Upper lobe of right lung (tissue), 1 donor: ENCODE measurements at regions not wholly inside any gene's neighbourhood (a gene's known extent, or its start where the extent isn't known, plus 50 kb on each side); places are given as distances from the start of the nearest gene placed in this dataset.
"Not testable (repeated sequence)": the region's sequence is repeated elsewhere in the genome, so short reads cannot be mapped to it uniquely, and the experiment has no call there.

Source experiments
- ATAC-seq: fragments of 200-7000 bp; cut with Tn5 transposase; one replicate; pipeline ENCODE4 v1.9.1; 2020; ENCODE audit warnings: mild to moderate bottlenecking, moderate library complexity
- DNase-seq: peaks from one replicate; pipeline ENCODE4 v3.0.0-alpha.2; 2020
- H3K27ac ChIP-seq: fragments of 200-600 bp; one replicate; pipeline ENCODE4 v1.8.0; 2022
- H3K27me3 ChIP-seq: fragments of 200-600 bp; one replicate; pipeline ENCODE4 v1.8.0; 2022; ENCODE audit warnings: mild to moderate bottlenecking
- H3K36me3 ChIP-seq: fragments of 200-600 bp; one replicate; pipeline ENCODE4 v1.8.0; 2022
- H3K4me1 ChIP-seq: fragments of 200-600 bp; one replicate; pipeline ENCODE4 v1.8.0; 2022
- H3K4me3 ChIP-seq: fragments of 200-600 bp; one replicate; pipeline ENCODE4 v1.8.0; 2022; ENCODE audit warnings: mild to moderate bottlenecking
- H3K9me3 ChIP-seq: fragments of 200-600 bp; one replicate; pipeline ENCODE4 v1.8.0; 2022
- CTCF ChIP-seq: fragments of 200-600 bp; IDR thresholded peaks from one replicate; pipeline ENCODE4 v1.8.0; 2022; ENCODE audit warnings: antibody characterized with exemption
- intact Hi-C: fragments of 100-400 bp; cut with DNase I; formaldehyde crosslinking; loops from one replicate; pipeline ENCODE4 v1.11.0; 2022
- donor health status: DM: no; HTN: yes; CAD: no; lungs with severe emphysema.

GRCh38 chr10:21285742-21286331, 239.6 kb downstream of the SKIDA1 start:
- intact Hi-C loops, result no loop called here
- TF ChIP-seq CTCF, result no peak
- ATAC-seq (no peak), DNase-seq (no peak)
- H3K4me3 ChIP-seq, result no peak overlapping the region
- H3K9me3 ChIP-seq, result no peaks in the 10 kb centered on the region
- H3K27me3 ChIP-seq, result no peaks in the 10 kb centered on the region
- no peaks in the 10 kb centered on the region for H3K4me1 ChIP-seq
- no peaks in the 10 kb centered on the region for H3K36me3 ChIP-seq
- H3K27ac ChIP-seq, result no peak overlapping the region

GRCh38 chr10:21285207-21285606, 240.3 kb downstream of the SKIDA1 start:
- intact Hi-C loops, result no loop called here
- H3K27ac ChIP-seq, result no peak overlapping the region
- ATAC-seq (no peak), DNase-seq (no peak)
- H3K9me3 ChIP-seq, result no peaks in the 10 kb centered on the region
- no peaks in the 10 kb centered on the region for H3K4me1 ChIP-seq
- H3K4me3 ChIP-seq, result no peak overlapping the region
- no peak for TF ChIP-seq CTCF
- no peaks in the 10 kb centered on the region for H3K36me3 ChIP-seq
- H3K27me3 ChIP-seq, result no peaks in the 10 kb centered on the region

- H3K9me3 ChIP-seq, result no peaks in the 10 kb centered on the region
- TF ChIP-seq CTCF, result no peak
- no peak overlapping the region for H3K4me3 ChIP-seq
- no peak overlapping the region for H3K27ac ChIP-seq
- no peak for ATAC-seq
- no peaks in the 10 kb centered on the region for H3K27me3 ChIP-seq
- no peaks in the 10 kb centered on the region for H3K36me3 ChIP-seq
- H3K4me1 ChIP-seq, result no peaks in the 10 kb centered on the region
- intact Hi-C loops, result no loop called here
- no peak for DNase-seq
Measured at GRCh38 chr10:21284301-21284700, 241.2 kb downstream of the SKIDA1 start.

- intact Hi-C loops, result not testable (repeated sequence)
Measured at GRCh38 chr10:21283053-21283452, 242.4 kb downstream of the SKIDA1 start.

GRCh38 chr10:21281765-21282484, 243.6 kb downstream of the SKIDA1 start:
- intact Hi-C loops, result no loop called here
- H3K36me3 ChIP-seq, result no peaks in the 10 kb centered on the region
- H3K27me3 ChIP-seq, result no peaks in the 10 kb centered on the region
- TF ChIP-seq CTCF, result no peak
- H3K4me3 ChIP-seq, result no peak overlapping the region
- no peak overlapping the region for H3K27ac ChIP-seq
- no peak for DNase-seq
- ATAC-seq, result no peak
- H3K4me1 ChIP-seq, result no peaks in the 10 kb centered on the region
- no peaks in the 10 kb centered on the region for H3K9me3 ChIP-seq

More at GRCh38 chr10:21283053-21283452, 242.4 kb downstream of the SKIDA1 start:
- H3K27ac ChIP-seq, H3K4me3 ChIP-seq, H3K4me1 ChIP-seq, H3K27me3 ChIP-seq, H3K36me3 ChIP-seq, DNase-seq, H3K9me3 ChIP-seq, ATAC-seq: not testable (repeated sequence)

GRCh38 chr10:21280971-21281572, 244.4 kb downstream of the SKIDA1 start:
- DNase-seq (no peak), ATAC-seq (no peak)
- Histone ChIP-seq H3K36me3 (no peaks in the 10 kb centered on the region), H3K9me3 (no peaks in the 10 kb centered on the region), H3K27ac (no peak overlapping the region), H3K27me3 (no peaks in the 10 kb centered on the region), H3K4me3 (no peak overlapping the region), H3K4me1 (no peaks in the 10 kb centered on the region)
- TF ChIP-seq CTCF, result no peak
- intact Hi-C loops, result no loop called here
